Ishikawa (cell line): ENCODE measurements at regions not wholly inside any gene's neighbourhood (a gene's known extent, or its start where the extent isn't known, plus 50 kb on each side); places are given as distances from the start of the nearest gene placed in this dataset.

Experiments
- CEBPB ChIP-seq: IDR thresholded peaks from 2 replicates; pipeline ENCODE4 v1.6.1; 2012
- CREB1 ChIP-seq: IDR thresholded peaks from 2 replicates; pipeline ENCODE4 v1.6.1; 2012; ENCODE audit warnings: low read depth
- EGR1 ChIP-seq: IDR thresholded peaks from 2 replicates; pipeline ENCODE4 v1.6.1; 2012
- EP300 ChIP-seq: IDR thresholded peaks from 2 replicates; pipeline ENCODE4 v1.6.1; 2012; ENCODE audit warnings: borderline replicate concordance
- FOXM1 ChIP-seq: IDR thresholded peaks from 2 replicates; pipeline ENCODE4 v1.6.1; 2012; ENCODE audit warnings: low read depth, borderline replicate concordance
- MAX ChIP-seq: IDR thresholded peaks from 2 replicates; pipeline ENCODE4 v1.6.1; 2012
- NFIC ChIP-seq: IDR thresholded peaks from 2 replicates; pipeline ENCODE4 v1.6.1; 2012
- RAD21 ChIP-seq: IDR thresholded peaks from 2 replicates; pipeline ENCODE4 v1.6.1; 2012; ENCODE audit warnings: low read depth
- REST ChIP-seq: IDR thresholded peaks from 2 replicates; pipeline ENCODE4 v1.6.1; 2012; ENCODE audit warnings: low read depth, mild to moderate bottlenecking
- TAF1 ChIP-seq: IDR thresholded peaks from 2 replicates; pipeline ENCODE4 v1.6.1; 2012; ENCODE audit warnings: low read depth, mild to moderate bottlenecking
- TCF12 ChIP-seq: IDR thresholded peaks from 2 replicates; pipeline ENCODE4 v1.6.1; 2012; ENCODE audit warnings: low read depth
- TEAD4 ChIP-seq: IDR thresholded peaks from 2 replicates; pipeline ENCODE4 v1.6.1; 2012
- USF1 ChIP-seq: IDR thresholded peaks from 2 replicates; pipeline ENCODE4 v1.6.1; 2012
- YY1 ChIP-seq: IDR thresholded peaks from 2 replicates; pipeline ENCODE4 v1.6.1; 2012; ENCODE audit warnings: low read depth
- ZBTB7A ChIP-seq: IDR thresholded peaks from 2 replicates; pipeline ENCODE4 v1.6.1; 2012; ENCODE audit warnings: low read depth

GRCh38 chr9:36759976-36760375 lies 187.3 kb downstream of the MELK start:
- TF ChIP-seq MAX, result no peak
- TF ChIP-seq USF1, result no peak
- no peak for TF ChIP-seq TCF12
- no peak for TF ChIP-seq TAF1

- TF ChIP-seq EP300, result no peak
- TF ChIP-seq TAF1, result no peak
- TF ChIP-seq MAX, result no peak
These were observed 188.1 kb downstream of the MELK start for GRCh38 chr9:36760667-36761420.

GRCh38 chr9:36762958-36763357 lies 190.3 kb downstream of the MELK start:
- no peak for TF ChIP-seq TCF12
- no peak for TF ChIP-seq USF1
- no peak for TF ChIP-seq TEAD4

- TF ChIP-seq TCF12 (no peak), REST (no peak)
These were observed 191.1 kb downstream of the MELK start for GRCh38 chr9:36763778-36764177.

GRCh38 chr9:36764364-36765076 lies 191.8 kb downstream of the MELK start:
- no peak for TF ChIP-seq CEBPB
- TF ChIP-seq EP300, result no peak
- no peak for TF ChIP-seq EGR1
- no peak for TF ChIP-seq MAX
- TF ChIP-seq CREB1, result no peak
- no peak for TF ChIP-seq YY1
- no peak for TF ChIP-seq TAF1
- no peak for TF ChIP-seq TCF12
- no peak for TF ChIP-seq RAD21
- no peak for TF ChIP-seq ZBTB7A
- no peak for TF ChIP-seq FOXM1
- no peak for TF ChIP-seq USF1
- TF ChIP-seq REST, result no peak
- TF ChIP-seq NFIC, result no peak

- TF ChIP-seq REST (no peak), EGR1 (no peak), CEBPB (no peak), MAX (no peak), RAD21 (no peak), TEAD4 (no peak), USF1 (no peak), NFIC (no peak), FOXM1 (no peak), TAF1 (no peak), ZBTB7A (no peak), YY1 (no peak), CREB1 (no peak), TCF12 (no peak), EP300 (no peak)
These were observed 192.3 kb downstream of the MELK start for GRCh38 chr9:36765077-36765390.
